H1 (cell line): ENCODE measurements at regions not wholly inside any gene's neighbourhood (a gene's known extent, or its start where the extent isn't known, plus 50 kb on each side); places are given as distances from the start of the nearest gene placed in this dataset.

Experiments
- CTCF ChIA-PET: fragments of 300-600 bp; sonication (Branson Sonifier 250); formaldehyde crosslinking; loops from one replicate; lab custom pipeline; 2021; ENCODE audit not compliant: partially characterized antibody; lab: Charles Lee
- POLR2A ChIA-PET: fragments of 300-600 bp; sonication (Branson Sonifier 250); formaldehyde crosslinking; loops from one replicate; lab custom pipeline; 2021; ENCODE audit warnings: inconsistent platforms; ENCODE audit not compliant: partially characterized antibody; lab: Charles Lee
- DNase-seq, 2 experiments: peaks; one replicate each; pipeline versions ENCODE4 v3.0.0 to v3.0.0-alpha.2; 2010 to 2022; ENCODE audit warnings: low spot score in 2 of 2, low read depth in 1 of 2, mixed read lengths in 1 of 2
- FAIRE-seq: peaks from 2 replicates; lab custom pipeline; 2011; peaks lifted over from hg19 to GRCh38; lab: Jason Lieb, UNC
- H2AFZ ChIP-seq: 2 replicates; pipeline ENCODE4 v1.8.1; 2012; ENCODE audit warnings: low read length, inconsistent platforms
- H2AK5ac ChIP-seq: 2 replicates; pipeline ENCODE4 v1.6.1; 2013; ENCODE audit warnings: low read depth, low read length
- H2BK120ac ChIP-seq: replicated peaks from 2 replicates; pipeline ENCODE3; 2013; ENCODE audit warnings: low read depth, low read length, inconsistent platforms
- H2BK12ac ChIP-seq: 2 replicates; pipeline ENCODE4 v1.6.1; 2013; ENCODE audit warnings: low read depth, low read length
- H2BK15ac ChIP-seq: 2 replicates; pipeline ENCODE4 v1.6.1; 2013; ENCODE audit warnings: low read length
- H2BK20ac ChIP-seq: 2 replicates; pipeline ENCODE4 v1.6.1; 2013; ENCODE audit warnings: low read length
- H2BK5ac ChIP-seq: 2 replicates; pipeline ENCODE4 v1.6.1; 2013; ENCODE audit warnings: low read depth, low read length
- H3K14ac ChIP-seq: 2 replicates; pipeline ENCODE4 v1.6.1; 2013; ENCODE audit warnings: inconsistent platforms; ENCODE audit not compliant: insufficient read length
- H3K18ac ChIP-seq: 2 replicates; pipeline ENCODE4 v1.6.1; 2013; ENCODE audit warnings: low read length; ENCODE audit errors: extremely low read depth
- H3K23ac ChIP-seq: 2 replicates; pipeline ENCODE4 v1.6.1; 2013; ENCODE audit warnings: inconsistent platforms; ENCODE audit not compliant: insufficient read length
- H3K23me2 ChIP-seq: 2 replicates; pipeline ENCODE4 v1.6.1; 2013; ENCODE audit warnings: low read depth, low read length
- H3K27ac ChIP-seq: 2 replicates; pipeline ENCODE4 v1.6.1; 2011; ENCODE audit warnings: low read depth, low read length, inconsistent platforms
- H3K27me3 ChIP-seq, 4 experiments: replicated peaks in 1 of 4; 1 replicate in 1 of 4; 2 replicates in 3 of 4; pipeline versions ENCODE4 v1.6.1 to v1.8.1; 2011 to 2013; ENCODE audit warnings: low read length in 3 of 4, mild to moderate bottlenecking in 3 of 4, inconsistent platforms in 2 of 4, mixed read lengths in 2 of 4, moderate library complexity in 1 of 4; ENCODE audit not compliant: control insufficient read depth in 3 of 4, insufficient read depth in 3 of 4; ENCODE audit errors: extremely low read depth in 1 of 4
- H3K36me3 ChIP-seq, 4 experiments: 2 replicates each; pipeline versions ENCODE4 v1.6.1 to v1.8.1; 2011 to 2013; ENCODE audit warnings: mild to moderate bottlenecking in 4 of 4, low read length in 3 of 4, moderate library complexity in 2 of 4, control low read depth in 1 of 4, inconsistent platforms in 1 of 4; ENCODE audit not compliant: insufficient read depth in 4 of 4, control insufficient read depth in 2 of 4
- H3K4ac ChIP-seq: replicated peaks from 2 replicates; pipeline ENCODE3; 2013; ENCODE audit warnings: low read length, low read depth, mixed read lengths, inconsistent platforms; ENCODE audit not compliant: insufficient read length
- H3K4me1 ChIP-seq, 4 experiments: replicated peaks in 1 of 4; 1 replicate in 1 of 4; 2 replicates in 3 of 4; pipeline versions ENCODE4 v1.6.1 to v1.8.1; 2011 to 2013; ENCODE audit warnings: low read length in 3 of 4, inconsistent platforms in 2 of 4, mixed read lengths in 1 of 4; ENCODE audit not compliant: insufficient read depth in 4 of 4, control insufficient read depth in 3 of 4
- H3K4me2 ChIP-seq, 2 experiments: 2 replicates each; pipeline versions ENCODE4 v1.6.1 to v1.8.1; 2011 to 2013; ENCODE audit warnings: low read depth in 2 of 2, low read length in 2 of 2, control low read depth in 1 of 2, inconsistent platforms in 1 of 2, mild to moderate bottlenecking in 1 of 2; ENCODE audit not compliant: insufficient read depth in 1 of 2
- H3K4me3 ChIP-seq, 4 experiments: fragments of 200-600, 300-600 bp in 1 of 4; sonication (generic), shearing (Covaris generic), sonication (Bioruptor Twin) in 1 of 4; 2 replicates each; pipeline versions ENCODE4 v1.5.1 to v1.8.1; 2011 to 2016; ENCODE audit warnings: low read length in 4 of 4, low read depth in 3 of 4, control low read depth in 2 of 4, inconsistent platforms in 2 of 4, mild to moderate bottlenecking in 2 of 4, mixed read lengths in 1 of 4, moderate library complexity in 1 of 4; ENCODE audit not compliant: insufficient read depth in 2 of 4; ENCODE audit errors: extremely low read depth in 1 of 4
- H3K56ac ChIP-seq: replicated peaks from 2 replicates; pipeline ENCODE3; 2013; ENCODE audit warnings: low read depth, mild to moderate bottlenecking, mixed read lengths, low read length, inconsistent platforms; ENCODE audit not compliant: insufficient read length
- H3K79me1 ChIP-seq: 2 replicates; pipeline ENCODE4 v1.6.1; 2013; ENCODE audit warnings: low read depth, low read length, control low read depth
- H3K79me2 ChIP-seq, 2 experiments: 2 replicates each; pipeline versions ENCODE4 v1.6.1 to v1.8.1; 2012 to 2013; ENCODE audit warnings: low read length in 2 of 2, mild to moderate bottlenecking in 2 of 2, inconsistent platforms in 1 of 2; ENCODE audit not compliant: insufficient read depth in 2 of 2, control insufficient read depth in 1 of 2
- H3K9ac ChIP-seq, 4 experiments: replicated peaks in 1 of 4; 1 replicate in 1 of 4; 2 replicates in 3 of 4; pipeline versions ENCODE4 v1.6.1 to v1.8.1; 2011 to 2013; ENCODE audit warnings: low read depth in 3 of 4, low read length in 3 of 4, control low read depth in 2 of 4, mild to moderate bottlenecking in 2 of 4, moderate library complexity in 2 of 4, inconsistent platforms in 1 of 4; ENCODE audit errors: extremely low read depth in 1 of 4
- H3K9me3 ChIP-seq, 2 experiments: 2 replicates each; pipeline versions ENCODE4 v1.6.1 to v1.8.1; 2012 to 2013; ENCODE audit warnings: mild to moderate bottlenecking in 2 of 2, moderate library complexity in 2 of 2, control low read depth in 1 of 2, inconsistent platforms in 1 of 2, low read depth in 1 of 2, low read length in 1 of 2, mixed read lengths in 1 of 2; ENCODE audit not compliant: insufficient read depth in 2 of 2
- H4K20me1 ChIP-seq, 2 experiments: replicated peaks in 1 of 2; 2 replicates each; pipeline versions ENCODE3 to v1.8.1; 2011 to 2013; ENCODE audit warnings: inconsistent platforms in 2 of 2, low read length in 2 of 2, mild to moderate bottlenecking in 1 of 2; ENCODE audit not compliant: insufficient read depth in 2 of 2, control insufficient read depth in 1 of 2
- H4K5ac ChIP-seq: 2 replicates; pipeline ENCODE4 v1.6.1; 2013; ENCODE audit warnings: low read length, low read depth, mixed read lengths, inconsistent platforms; ENCODE audit not compliant: insufficient read length
- H4K8ac ChIP-seq: 2 replicates; pipeline ENCODE4 v1.8.0; 2013; ENCODE audit warnings: mild to moderate bottlenecking, moderate library complexity, low read length, inconsistent platforms; ENCODE audit not compliant: insufficient read depth; ENCODE audit errors: extremely low read depth
- H4K91ac ChIP-seq: replicated peaks from 2 replicates; pipeline ENCODE3; 2013; ENCODE audit warnings: low read length, mixed read lengths, inconsistent platforms; ENCODE audit not compliant: insufficient read length
- ASH2L ChIP-seq: fragments of 200-600, 300-600 bp; sonication (generic); IDR thresholded peaks from one replicate; pipeline ENCODE4 v1.7.1; 2017; ENCODE audit warnings: low read length
- ATF3 ChIP-seq: IDR thresholded peaks from 2 replicates; pipeline ENCODE4 v1.6.1; 2011; ENCODE audit warnings: low read depth, mild to moderate bottlenecking, low read length; ENCODE audit not compliant: insufficient read depth
- BCL11A ChIP-seq, 2 experiments: IDR thresholded peaks; one replicate each; pipeline ENCODE4 v1.6.1; 2011; ENCODE audit warnings: low read depth in 2 of 2, low read length in 2 of 2, mild to moderate bottlenecking in 2 of 2
- CHD2 ChIP-seq: IDR thresholded peaks from 2 replicates; pipeline ENCODE4 v1.6.1; 2012; ENCODE audit warnings: low read length, improper control_type of control experiment
- CTBP2 ChIP-seq: IDR thresholded peaks from 2 replicates; pipeline ENCODE4 v1.7.0; 2011; ENCODE audit warnings: borderline replicate concordance, mild to moderate bottlenecking, moderate library complexity, mixed read lengths, low read length; ENCODE audit not compliant: insufficient read depth, insufficient read length
- E2F6 ChIP-seq: IDR thresholded peaks from 2 replicates; pipeline ENCODE4 v1.6.1; 2012; ENCODE audit warnings: inconsistent platforms
- NANOG ChIP-seq: IDR thresholded peaks from 2 replicates; pipeline ENCODE4 v1.6.1; 2011; ENCODE audit warnings: low read length, low read depth, mild to moderate bottlenecking, inconsistent platforms; ENCODE audit not compliant: insufficient read depth, poor library complexity, severe bottlenecking
- NRF1 ChIP-seq: IDR thresholded peaks from 2 replicates; pipeline ENCODE4 v1.6.1; 2011; ENCODE audit warnings: mild to moderate bottlenecking, low read depth, low read length, improper control_type of control experiment
- POLR2AphosphoS5 ChIP-seq: IDR thresholded peaks from 2 replicates; pipeline ENCODE4 v1.6.1; 2011; ENCODE audit warnings: low read depth, low read length
- RAD21 ChIP-seq, 2 experiments: IDR thresholded peaks in 1 of 2; conservative IDR thresholded peaks in 1 of 2; 2 replicates each; pipeline ENCODE4 v1.6.1; 2011; ENCODE audit warnings: low read depth in 2 of 2, low read length in 2 of 2, improper control_type of control experiment in 1 of 2, inconsistent platforms in 1 of 2, mild to moderate bottlenecking in 1 of 2, moderate library complexity in 1 of 2
- SAP30 ChIP-seq: fragments of 300-600 bp; sonication (generic); IDR thresholded peaks from 2 replicates; pipeline ENCODE4 v1.7.1; 2012; ENCODE audit warnings: low read length, moderate library complexity, mild to moderate bottlenecking, inconsistent platforms; ENCODE audit not compliant: insufficient read depth, insufficient replicate concordance
- TAF1 ChIP-seq: IDR thresholded peaks from 2 replicates; pipeline ENCODE4 v1.6.1; 2011; ENCODE audit warnings: mild to moderate bottlenecking, low read depth, low read length
- WGBS, 2 experiments: shearing (Covaris generic) in 1 of 2; methylation state at CpG; one replicate each; pipeline versions ENCODE4 v1.1.6 to v1.1.7; 2013 to 2015; ENCODE audit warnings: low lambda C conversion rate in 2 of 2, mixed read lengths in 2 of 2, inconsistent platforms in 1 of 2, low coverage in 1 of 2, missing lambda C conversion rate in 1 of 2; ENCODE audit not compliant: insufficient replicate concordance in 2 of 2, insufficient coverage in 1 of 2, insufficient read length in 1 of 2; ENCODE audit errors: extremely low coverage in 1 of 2, missing lambda C conversion rate in 1 of 2; 5-methylcytosine and 5-hydroxymethylcytosine counted together

GRCh38 chr2:220167956-220168355 is 540.5 kb downstream of the SLC4A3 start:
- no peaks in the 10 kb centered on the region for H3K79me1 ChIP-seq
- no peak for FAIRE-seq

More at GRCh38 chr2:220167956-220168355, 540.5 kb downstream of the SLC4A3 start:
- no peaks in the 10 kb centered on the region for H3K36me3 ChIP-seq
- ChIA-PET POLR2A (no interaction called here), CTCF (no interaction called here)
- no peak overlapping the region for H3K9ac ChIP-seq
- no peaks in the 10 kb centered on the region for H3K23me2 ChIP-seq
- no peak overlapping the region for H2AK5ac ChIP-seq
- no peaks in the 10 kb centered on the region for H4K20me1 ChIP-seq
- H4K8ac ChIP-seq = no peak overlapping the region
- no peaks in the 10 kb centered on the region for H3K9me3 ChIP-seq
- TF ChIP-seq CTBP2 (no peak), BCL11A (IDR thresholded peaks at IDR 0.05; ENCODE audit: low read depth in 2 of 2, low read length in 2 of 2) (no peak), TAF1 (no peak), E2F6 (no peak), ASH2L (no peak), NANOG (no peak), NRF1 (no peak), SAP30 (no peak), ATF3 (no peak), RAD21 (IDR thresholded peaks at IDR 0.05 in 1 of 2, conservative IDR thresholded peaks at IDR 0.05 in 1 of 2; ENCODE audit: low read depth in 2 of 2, low read length in 2 of 2) (no peak), POLR2AphosphoS5 (no peak), CHD2 (no peak)
- TF ChIP-seq, all 59 proteins: peak for 0
- H2BK20ac ChIP-seq = no peak overlapping the region
- no peak overlapping the region for H2BK12ac ChIP-seq
- H2AFZ ChIP-seq = no peak overlapping the region
- H4K5ac ChIP-seq = no peak overlapping the region
- DNase-seq = no peak
- H3K27me3 ChIP-seq = no peaks in the 10 kb centered on the region
- no peak overlapping the region for H4K91ac ChIP-seq
- no peak overlapping the region for H3K4ac ChIP-seq
- no peak overlapping the region for H3K14ac ChIP-seq
- H3K27ac ChIP-seq = no peak overlapping the region
- H3K79me2 ChIP-seq = no peaks in the 10 kb centered on the region
- H2BK5ac ChIP-seq = no peak overlapping the region
- H3K23ac ChIP-seq = no peak overlapping the region
- no peak overlapping the region for H3K56ac ChIP-seq
- H3K4me2 ChIP-seq = no peak overlapping the region
- H3K4me1 ChIP-seq = peaks cover 0 to 3% (median 0%) of the 10 kb centered on the region in 4 experiments; a peak in 1 of 7 replicates
- H2BK120ac ChIP-seq = no peak overlapping the region
- H3K4me3 ChIP-seq = no peak overlapping the region
- no peak overlapping the region for H2BK15ac ChIP-seq
- 94% methylated on average over 4 of the region's 4 CpGs; no CpG with 5 or more reads in 1 of the 2 experiments for WGBS, 2 experiments
- no peak overlapping the region for H3K18ac ChIP-seq
